B cell (primary cell): ENCODE measurements at regions not wholly inside any gene's neighbourhood (a gene's known extent, or its start where the extent isn't known, plus 50 kb on each side); places are given as distances from the start of the nearest gene placed in this dataset.

Experiments used
- ATAC-seq: fragments of 200-7000 bp; cut with Tn5 transposase; one replicate; pipeline ENCODE4 v1.10.0; 2021; ENCODE audit warnings: low read depth, mild to moderate bottlenecking, moderate number of reproducible peaks, moderate library complexity
- CTCF ChIA-PET: fragments of 350-600 bp; sonication (Branson Sonifier 250); formaldehyde crosslinking; loops from one replicate; lab custom pipeline; 2021; ENCODE audit warnings: antibody characterized with exemption, inconsistent platforms; lab: Charles Lee
- POLR2A ChIA-PET: fragments of 350-600 bp; sonication (Branson Sonifier 250); formaldehyde crosslinking; loops from one replicate; lab custom pipeline; 2021; ENCODE audit warnings: antibody characterized with exemption; lab: Charles Lee
- DNase-seq: peaks from one replicate; pipeline ENCODE4 v3.0.0; 2013
- H2AFZ ChIP-seq: 2 replicates; pipeline ENCODE4 v1.6.1; 2012; ENCODE audit warnings: mild to moderate bottlenecking, low read depth, low read length; ENCODE audit not compliant: insufficient read depth, poor library complexity, severe bottlenecking
- H3K27ac ChIP-seq, 2 donors: 1 replicate in 1 of 2; 2 replicates in 1 of 2; pipeline ENCODE4 v1.5.1; 2012 to 2013; ENCODE audit warnings: low read length in 2 of 2, mild to moderate bottlenecking in 2 of 2, moderate library complexity in 1 of 2
- H3K27me3 ChIP-seq, 4 experiments: fragments of 200-600 bp in 1 of 4; sonication (generic) in 1 of 4; replicated peaks in 1 of 4; 1 replicate in 2 of 4; 2 replicates in 2 of 4; pipeline versions ENCODE4 v1.6.1 to v1.7.0; 2013 to 2016; ENCODE audit warnings: low read length in 3 of 4, mild to moderate bottlenecking in 2 of 4, mixed read lengths in 1 of 4, moderate library complexity in 1 of 4; ENCODE audit not compliant: insufficient read depth in 4 of 4, control insufficient read depth in 3 of 4; ENCODE audit errors: control extremely low read depth in 1 of 4
- H3K36me3 ChIP-seq, 2 experiments: replicated peaks in 1 of 2; 1 replicate in 1 of 2; 2 replicates in 1 of 2; pipeline versions ENCODE4 v1.6.1 to v1.7.1; 2013; ENCODE audit warnings: low read length in 1 of 2; ENCODE audit not compliant: insufficient read depth in 2 of 2, control insufficient read depth in 1 of 2; ENCODE audit errors: control extremely low read depth in 1 of 2, extremely low read depth in 1 of 2
- H3K4me1 ChIP-seq, 2 donors: fragments of 200-600 bp in 1 of 2; sonication (generic) in 1 of 2; 1 replicate in 1 of 2; 2 replicates in 1 of 2; pipeline versions ENCODE4 v1.5.1 to v1.6.1; 2013 to 2017; ENCODE audit warnings: low read length in 2 of 2; ENCODE audit not compliant: control insufficient read depth in 2 of 2, insufficient read depth in 2 of 2
- H3K4me2 ChIP-seq: replicated peaks from 2 replicates; pipeline ENCODE3; 2012; ENCODE audit warnings: mild to moderate bottlenecking, low read depth, low read length; ENCODE audit not compliant: poor library complexity, severe bottlenecking
- H3K4me3 ChIP-seq, 5 experiments: fragments of 200-600 bp in 1 of 5; sonication (generic) in 1 of 5; 1 replicate in 3 of 5; 2 replicates in 2 of 5; pipeline versions ENCODE4 v1.5.1 to v1.7.0; 2011 to 2016; ENCODE audit warnings: low read length in 4 of 5, mild to moderate bottlenecking in 4 of 5, low read depth in 2 of 5, control low read depth in 1 of 5, moderate library complexity in 1 of 5; ENCODE audit not compliant: insufficient read depth in 1 of 5; ENCODE audit errors: control extremely low read depth in 1 of 5, extremely low read depth in 1 of 5
- H3K79me2 ChIP-seq: fragments of 200-600 bp; sonication (generic); one replicate; pipeline ENCODE4 v1.6.0; 2016; ENCODE audit warnings: low read length; ENCODE audit not compliant: control insufficient read depth, insufficient read depth
- H3K9ac ChIP-seq: fragments of 200-600 bp; sonication (generic); 2 replicates; pipeline ENCODE4 v1.6.1; 2017; ENCODE audit warnings: mild to moderate bottlenecking, low read length, moderate library complexity
- H3K9me3 ChIP-seq, 3 donors: one replicate each; pipeline versions ENCODE4 v1.6.1 to v1.7.1; 2013; ENCODE audit warnings: low read length in 2 of 3; ENCODE audit not compliant: control insufficient read depth in 2 of 3, insufficient read depth in 1 of 3; ENCODE audit errors: control extremely low read depth in 1 of 3
- H4K20me1 ChIP-seq: 2 replicates; pipeline ENCODE4 v1.6.0; 2012; ENCODE audit warnings: mild to moderate bottlenecking, low read length; ENCODE audit not compliant: insufficient read depth, control insufficient read depth, poor library complexity, severe bottlenecking
- H3K27ac Mint-ChIP-seq: one replicate; pipeline ENCODE4 v1.8.0; 2021; ENCODE audit warnings: mixed read lengths
- H3K27me3 Mint-ChIP-seq: one replicate; pipeline ENCODE4 v1.8.0; 2021; ENCODE audit warnings: mixed read lengths
- H3K4me1 Mint-ChIP-seq: one replicate; pipeline ENCODE4 v1.8.0; 2021; ENCODE audit warnings: mixed read lengths
- H3K4me3 Mint-ChIP-seq: one replicate; pipeline ENCODE4 v1.8.0; 2021; ENCODE audit warnings: mixed read lengths
- H3K9me3 Mint-ChIP-seq: one replicate; pipeline ENCODE4 v1.8.0; 2022; ENCODE audit warnings: mixed read lengths; ENCODE audit not compliant: insufficient read depth
- CTCF ChIP-seq: fragments of 200-600 bp; IDR thresholded peaks from one replicate; pipeline ENCODE4 v1.8.0; 2022; ENCODE audit warnings: antibody characterized with exemption, mild to moderate bottlenecking
- EZH2 ChIP-seq: IDR thresholded peaks from 2 replicates; pipeline ENCODE4 v1.6.1; 2012; ENCODE audit warnings: borderline replicate concordance, low read depth, mild to moderate bottlenecking, moderate library complexity, low read length; ENCODE audit not compliant: insufficient read depth, poor library complexity, severe bottlenecking
- WGBS: methylation state at CpG from one replicate; pipeline ENCODE4 v1.1.5; 2013; ENCODE audit warnings: missing lambda C conversion rate; ENCODE audit not compliant: insufficient coverage; 5-methylcytosine and 5-hydroxymethylcytosine counted together
- intact Hi-C: fragments of 100-400 bp; cut with micrococcal nuclease; formaldehyde crosslinking; loops from one replicate; pipeline ENCODE4 v1.10.0; 2022

- H3K4me1 Mint-ChIP-seq, result no peaks in the 10 kb centered on the region
- H4K20me1 ChIP-seq, result no peaks in the 10 kb centered on the region
- H3K4me2 ChIP-seq, result no peak overlapping the region
- DNase-seq (no peak), ATAC-seq (no peak)
- no peaks in the 10 kb centered on the region for H3K9me3 ChIP-seq
- H3K79me2 ChIP-seq, result no peaks in the 10 kb centered on the region
- H3K27ac ChIP-seq, result no peak overlapping the region
- CTCF ChIA-PET, result no interaction called here
- intact Hi-C loops, result no loop called here
- no peaks in the 10 kb centered on the region for H3K4me1 ChIP-seq
- H3K36me3 ChIP-seq, result no peaks in the 10 kb centered on the region
- H3K4me3 ChIP-seq, result no peak overlapping the region
- POLR2A ChIA-PET, result no interaction called here
- H3K27ac Mint-ChIP-seq, result no peak overlapping the region
- TF ChIP-seq CTCF (no peak), EZH2 (no peak)
- no peak overlapping the region for H2AFZ ChIP-seq
- 83% methylated on average over 1 of the region's 2 CpGs for WGBS
- no peak overlapping the region for H3K9ac ChIP-seq
- no peak overlapping the region for H3K4me3 Mint-ChIP-seq
- H3K9me3 Mint-ChIP-seq, result no peaks in the 10 kb centered on the region
- H3K27me3 Mint-ChIP-seq, result no peaks in the 10 kb centered on the region
- no peaks in the 10 kb centered on the region for H3K27me3 ChIP-seq
Observed at GRCh38 chr21:16283516-16283915, 553.7 kb downstream of the USP25 start.

GRCh38 chr21:16285605-16286126 is 555.9 kb downstream of the USP25 start:
- POLR2A ChIA-PET, result no interaction called here
- TF ChIP-seq EZH2, result no peak
- TF ChIP-seq CTCF, result no peak
- no peak overlapping the region for H3K9ac ChIP-seq

More at GRCh38 chr21:16285605-16286126, 555.9 kb downstream of the USP25 start:
- Histone ChIP-seq H3K27ac (no peak overlapping the region), H3K4me2 (no peak overlapping the region), H3K27me3 (no peaks in the 10 kb centered on the region), H3K4me1 (no peaks in the 10 kb centered on the region), H3K79me2 (no peaks in the 10 kb centered on the region), H3K36me3 (no peaks in the 10 kb centered on the region), H2AFZ (no peak overlapping the region), H3K4me3 (no peak overlapping the region), H4K20me1 (no peaks in the 10 kb centered on the region), H3K9me3 (no peaks in the 10 kb centered on the region)
- no peak for ATAC-seq
- Mint-ChIP-seq H3K27me3 (no peaks in the 10 kb centered on the region), H3K4me3 (no peak overlapping the region), H3K27ac (no peak overlapping the region), H3K4me1 (no peaks in the 10 kb centered on the region), H3K9me3 (no peaks in the 10 kb centered on the region)
- DNase-seq, result no peak
- intact Hi-C loops, result no loop called here
- 84% methylated on average over 5 of the region's 5 CpGs for WGBS
- CTCF ChIA-PET, result no interaction called here
